ENCODE measurements at regions not wholly inside any gene's neighbourhood (a gene's known extent, or its start where the extent isn't known, plus 50 kb on each side); places are given as distances from the start of the nearest gene placed in this dataset.
"Not testable (repeated sequence)": the region's sequence is repeated elsewhere in the genome, so short reads cannot be mapped to it uniquely, and the experiment has no call there.

GRCh38 chrX:73944563-73944908, 92.0 kb upstream of the XIST start:
- no peak for DNase-seq (ENCODE audit: low read depth)

- peak; percentile 69 for DNase-seq (ENCODE audit: low read depth)
Observed at GRCh38 chrX:73943693-73944562, 91.4 kb upstream of the XIST start.

GRCh38 chrX:73940893-73941470, 88.5 kb upstream of the XIST start:
- no peak for DNase-seq (ENCODE audit: low read depth)

GRCh38 chrX:73937843-73938242, 85.3 kb upstream of the XIST start:
- DNase-seq (ENCODE audit: low read depth) = not testable (repeated sequence)

- DNase-seq (ENCODE audit: low read depth) = no peak
Observed at GRCh38 chrX:73932522-73932921, 80.0 kb upstream of the XIST start.

- no peak for DNase-seq (ENCODE audit: low read depth)
Observed at GRCh38 chrX:73930300-73930699, 77.8 kb upstream of the XIST start.

GRCh38 chrX:73922856-73923455, 70.4 kb upstream of the XIST start:
- no peak for DNase-seq (ENCODE audit: low read depth)

- no peak for DNase-seq (ENCODE audit: low read depth)
Observed at GRCh38 chrX:73916931-73917667, 64.6 kb upstream of the XIST start.

- DNase-seq (ENCODE audit: low read depth) = no peak
Observed at GRCh38 chrX:73916489-73916888, 64.0 kb upstream of the XIST start.

GRCh38 chrX:73914792-73915191, 62.3 kb upstream of the XIST start:
- DNase-seq (ENCODE audit: low read depth) = not testable (repeated sequence)

- DNase-seq (ENCODE audit: low read depth) = no peak
Observed at GRCh38 chrX:73913580-73913979, 61.1 kb upstream of the XIST start.

- DNase-seq (ENCODE audit: low read depth) = not testable (repeated sequence)
Observed at GRCh38 chrX:73911946-73912345, 59.4 kb upstream of the XIST start.

- DNase-seq (ENCODE audit: low read depth) = not testable (repeated sequence)
Observed at GRCh38 chrX:73905749-73906374, 53.3 kb upstream of the XIST start.

- no peak for DNase-seq (ENCODE audit: low read depth)
Observed at GRCh38 chrX:73903941-73904340, 51.4 kb upstream of the XIST start.

All from activated T-cell treated with anti-CD3 and anti-CD28 coated beads for 1 hour (primary cell).